Spleen (tissue), 11 donors: ENCODE measurements at regions not wholly inside any gene's neighbourhood (a gene's known extent, or its start where the extent isn't known, plus 50 kb on each side); places are given as distances from the start of the nearest gene placed in this dataset.

Experiments used
- DNase-seq: peaks from one replicate; pipeline ENCODE4 v3.0.0-alpha.2; 2020
- H3K27ac ChIP-seq, 8 donors: fragments of 200-600 bp; sonication (generic) in 7 of 8; 1 replicate in 4 of 8; 2 replicates in 4 of 8; pipeline versions ENCODE4 v1.5.0 to v1.8.0; 2016 to 2021; ENCODE audit warnings: inconsistent platforms in 4 of 8, mild to moderate bottlenecking in 4 of 8, moderate library complexity in 1 of 8
- H3K27me3 ChIP-seq, 7 donors: fragments of 200-600 bp; sonication (generic) in 6 of 7; replicated peaks in 1 of 7; 1 replicate in 4 of 7; 2 replicates in 3 of 7; pipeline versions ENCODE4 v1.5.0 to v1.8.0; 2016 to 2021; ENCODE audit warnings: inconsistent platforms in 3 of 7, mild to moderate bottlenecking in 1 of 7
- H3K36me3 ChIP-seq, 6 donors: fragments of 200-600 bp; sonication (generic) in 5 of 6; 1 replicate in 4 of 6; 2 replicates in 2 of 6; pipeline versions ENCODE4 v1.5.0 to v1.8.0; 2016 to 2021; ENCODE audit warnings: inconsistent platforms in 2 of 6
- H3K4me1 ChIP-seq, 6 donors: fragments of 200-600 bp; sonication (generic) in 5 of 6; 1 replicate in 3 of 6; 2 replicates in 3 of 6; pipeline versions ENCODE4 v1.5.0 to v1.8.0; 2016 to 2021; ENCODE audit warnings: inconsistent platforms in 3 of 6
- H3K4me3 ChIP-seq, 8 donors: fragments of 200-600 bp; sonication (generic) in 7 of 8; 1 replicate in 4 of 8; 2 replicates in 4 of 8; pipeline versions ENCODE4 v1.5.0 to v1.8.0; 2016 to 2021; ENCODE audit warnings: inconsistent platforms in 4 of 8, mild to moderate bottlenecking in 4 of 8, moderate library complexity in 2 of 8
- H3K9me3 ChIP-seq, 8 donors: fragments of 200-600 bp; sonication (generic) in 7 of 8; 1 replicate in 4 of 8; 2 replicates in 4 of 8; pipeline versions ENCODE4 v1.5.0 to v1.8.0; 2016 to 2021; ENCODE audit warnings: inconsistent platforms in 4 of 8
- POLR2A ChIP-seq, 3 donors: fragments of 450-650 bp; IDR thresholded peaks; one replicate each; pipeline ENCODE4 v1.5.1; 2017; ENCODE audit warnings: antibody characterized with exemption in 3 of 3, mild to moderate bottlenecking in 1 of 3
- POLR2AphosphoS5 ChIP-seq, 3 donors: sonication (generic); formaldehyde crosslinking; IDR thresholded peaks; one replicate each; pipeline ENCODE4 v1.5.1; 2017; ENCODE audit warnings: antibody characterized with exemption in 3 of 3
- WGBS, 5 donors: extraction: QIAGEN DNeasy Blood & Tissue Kit in 3 of 5; methylation state at CpG; one replicate each; pipeline versions ENCODE4 v1.1.5 to v1.1.7; 2013 to 2018; 5-methylcytosine and 5-hydroxymethylcytosine counted together
- intact Hi-C: fragments of 100-400 bp; cut with DNase I; formaldehyde crosslinking; loops from one replicate; pipeline ENCODE4 v1.15.0; 2023; ENCODE audit warnings: low total_unique reads
- TF ChIP-seq, protein P1 (sequence below), 11 experiments: fragments of 200-600 bp in 7 of 11; fragments of 450-650 bp in 4 of 11; sonication (generic) in 4 of 11; IDR thresholded peaks in 8 of 11; conservative IDR thresholded peaks in 3 of 11; 1 replicate in 7 of 11; 2 replicates in 4 of 11; pipeline versions ENCODE4 v1.4.0 to v1.8.0; 2016 to 2021; ENCODE audit warnings: antibody characterized with exemption in 11 of 11, inconsistent platforms in 4 of 11, mild to moderate bottlenecking in 1 of 11
- donor health status: healthy with polysubstance abuse.
- donor health status: DM: no; HTN: no; CAD: no; lungs with moderate emphysema.
- donor health status: DM: no; HTN: no; CAD: no.
- donor health status: Bipolar disorder and iron deficiency.
- donor health status: healthy.
- donor health status: DM: no; HTN: no; CAD: no.
- donor health status: DM: yes; HTN: yes; CAD: no.

DNA sequence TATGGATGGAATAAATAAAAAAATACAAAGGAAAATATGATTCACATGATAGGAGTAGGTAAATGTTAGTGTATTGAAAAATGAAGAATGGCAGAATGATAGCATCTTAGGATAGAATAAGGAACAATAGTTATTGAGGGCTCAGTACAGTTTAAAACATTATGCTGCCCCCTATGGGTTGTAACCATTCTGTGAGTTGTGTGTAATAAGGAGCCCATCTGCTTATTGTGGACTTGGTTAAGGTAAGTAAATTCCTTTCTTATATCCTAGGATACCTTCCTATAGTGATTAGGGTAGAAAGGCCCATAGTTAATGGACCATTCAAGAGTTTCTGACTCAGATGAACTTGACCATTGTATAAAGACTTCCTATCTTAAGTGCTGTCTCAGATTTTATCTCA, 195.8 kb downstream of the PDHA2 start:
- Histone ChIP-seq H3K27ac (no peak overlapping the region), H3K4me1 (no peaks in the 10 kb centered on the region), H3K4me3 (no peak overlapping the region), H3K27me3 (no peaks in the 10 kb centered on the region), H3K36me3 (no peaks in the 10 kb centered on the region), H3K9me3 (peaks cover 0 to 6% (median 0%) of the 10 kb centered on the region in 8 donors)
- intact Hi-C loops = no loop called here
- DNase-seq = no peak
- TF ChIP-seq, protein P1, sequence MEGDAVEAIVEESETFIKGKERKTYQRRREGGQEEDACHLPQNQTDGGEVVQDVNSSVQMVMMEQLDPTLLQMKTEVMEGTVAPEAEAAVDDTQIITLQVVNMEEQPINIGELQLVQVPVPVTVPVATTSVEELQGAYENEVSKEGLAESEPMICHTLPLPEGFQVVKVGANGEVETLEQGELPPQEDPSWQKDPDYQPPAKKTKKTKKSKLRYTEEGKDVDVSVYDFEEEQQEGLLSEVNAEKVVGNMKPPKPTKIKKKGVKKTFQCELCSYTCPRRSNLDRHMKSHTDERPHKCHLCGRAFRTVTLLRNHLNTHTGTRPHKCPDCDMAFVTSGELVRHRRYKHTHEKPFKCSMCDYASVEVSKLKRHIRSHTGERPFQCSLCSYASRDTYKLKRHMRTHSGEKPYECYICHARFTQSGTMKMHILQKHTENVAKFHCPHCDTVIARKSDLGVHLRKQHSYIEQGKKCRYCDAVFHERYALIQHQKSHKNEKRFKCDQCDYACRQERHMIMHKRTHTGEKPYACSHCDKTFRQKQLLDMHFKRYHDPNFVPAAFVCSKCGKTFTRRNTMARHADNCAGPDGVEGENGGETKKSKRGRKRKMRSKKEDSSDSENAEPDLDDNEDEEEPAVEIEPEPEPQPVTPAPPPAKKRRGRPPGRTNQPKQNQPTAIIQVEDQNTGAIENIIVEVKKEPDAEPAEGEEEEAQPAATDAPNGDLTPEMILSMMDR (IDR thresholded peaks at IDR 0.05 in 8 of 11, conservative IDR thresholded peaks at IDR 0.05 in 3 of 11) = peak in 2 of 11 experiments; percentile 8 to 29
- TF ChIP-seq POLR2AphosphoS5 (IDR thresholded peaks at IDR 0.05) (no peak), POLR2A (IDR thresholded peaks at IDR 0.05) (no peak)

DNA sequence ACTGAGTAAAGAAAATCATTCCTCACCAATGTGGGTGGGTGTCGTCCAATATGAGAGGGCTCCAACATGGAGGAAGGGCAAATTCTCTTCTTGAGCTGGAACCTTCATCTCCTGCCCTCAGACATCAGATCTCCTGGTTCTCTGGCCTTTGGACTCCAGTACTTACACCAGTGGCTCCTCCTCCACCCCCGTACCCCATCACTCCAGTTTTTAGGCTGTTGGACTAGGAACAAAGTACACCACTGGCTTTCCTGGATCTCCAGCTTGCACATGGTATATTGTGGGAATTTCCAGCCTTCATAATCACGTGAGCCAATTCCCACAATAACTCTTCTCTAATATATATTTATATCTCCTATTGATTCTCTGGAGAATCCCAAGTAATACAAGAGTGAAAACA, 196.9 kb downstream of the PDHA2 start:
- no peak overlapping the region for H3K27ac ChIP-seq
- no peaks in the 10 kb centered on the region for H3K36me3 ChIP-seq
- peaks cover 0 to 6% (median 0%) of the 10 kb centered on the region in 8 donors for H3K9me3 ChIP-seq
- TF ChIP-seq POLR2AphosphoS5 (IDR thresholded peaks at IDR 0.05) = no peak
- TF ChIP-seq, protein P1 (IDR thresholded peaks at IDR 0.05 in 8 of 11, conservative IDR thresholded peaks at IDR 0.05 in 3 of 11) = no peak
- TF ChIP-seq POLR2A (IDR thresholded peaks at IDR 0.05) = no peak
- 63 to 87% (median 79%) methylated on average over 3 of the region's 3 CpGs for WGBS, 5 donors
- intact Hi-C loops = no loop called here
- no peaks in the 10 kb centered on the region for H3K4me1 ChIP-seq
- no peaks in the 10 kb centered on the region for H3K27me3 ChIP-seq
- DNase-seq = no peak
- no peak overlapping the region for H3K4me3 ChIP-seq

DNA sequence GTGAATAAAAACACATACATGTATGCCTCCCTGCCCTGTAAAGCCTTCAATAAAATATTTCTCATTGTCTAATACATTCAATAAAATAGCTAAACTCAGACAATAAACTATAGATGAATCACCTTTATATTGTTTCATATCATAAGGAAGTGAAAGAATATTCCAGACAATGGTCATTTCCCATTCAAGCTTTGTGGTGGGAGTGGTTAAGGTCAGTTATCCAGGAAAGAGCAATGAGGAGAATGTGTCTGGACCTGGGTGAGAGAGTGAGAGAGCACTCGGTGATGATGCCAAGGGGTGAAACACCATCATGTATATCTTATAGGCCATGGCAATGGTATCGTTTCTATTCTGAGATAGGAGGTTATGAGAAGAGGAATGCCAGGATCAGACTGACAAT, 197.8 kb downstream of the PDHA2 start:
- intact Hi-C loops = no loop called here
- no peak overlapping the region for H3K27ac ChIP-seq
- no peak overlapping the region for H3K4me3 ChIP-seq
- no peak for DNase-seq
- WGBS, 5 donors = 79 to 96% (median 83%) methylated on average over 2 of the region's 2 CpGs
- no peaks in the 10 kb centered on the region for H3K27me3 ChIP-seq
- peaks cover 0 to 6% (median 0%) of the 10 kb centered on the region in 8 donors for H3K9me3 ChIP-seq
- H3K4me1 ChIP-seq = no peaks in the 10 kb centered on the region
- H3K36me3 ChIP-seq = no peaks in the 10 kb centered on the region
- TF ChIP-seq POLR2AphosphoS5 (IDR thresholded peaks at IDR 0.05) (no peak), POLR2A (IDR thresholded peaks at IDR 0.05) (no peak)
- TF ChIP-seq, protein P1 (IDR thresholded peaks at IDR 0.05 in 8 of 11, conservative IDR thresholded peaks at IDR 0.05 in 3 of 11) = no peak

DNA sequence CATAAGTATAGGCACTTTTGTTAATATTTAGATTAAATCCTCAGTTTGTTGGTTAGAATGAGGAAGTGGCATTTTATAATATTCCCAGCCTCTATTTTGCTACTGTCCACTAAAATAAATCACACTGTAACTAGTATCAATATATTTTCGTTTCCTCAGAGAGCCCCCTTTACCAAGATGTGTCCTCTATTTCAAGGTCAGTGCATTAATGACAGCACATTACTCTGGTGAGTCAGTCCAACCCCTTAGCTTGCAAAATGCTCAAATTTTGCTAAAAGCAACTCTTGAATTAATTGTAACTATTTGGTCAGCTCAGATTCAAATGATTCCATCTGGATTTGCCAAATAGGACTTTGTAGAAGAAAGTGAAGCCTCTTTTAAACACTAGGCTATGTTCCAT, 199.3 kb downstream of the PDHA2 start:
- intact Hi-C loops = no loop called here
- Histone ChIP-seq H3K9me3 (no peaks in the 10 kb centered on the region), H3K27ac (no peak overlapping the region), H3K4me1 (no peaks in the 10 kb centered on the region), H3K36me3 (no peaks in the 10 kb centered on the region), H3K27me3 (no peaks in the 10 kb centered on the region), H3K4me3 (no peak overlapping the region)
- TF ChIP-seq POLR2A (IDR thresholded peaks at IDR 0.05) (no peak), POLR2AphosphoS5 (IDR thresholded peaks at IDR 0.05) (no peak)
- TF ChIP-seq, protein P1 (IDR thresholded peaks at IDR 0.05 in 8 of 11, conservative IDR thresholded peaks at IDR 0.05 in 3 of 11) = no peak
- 7 to 28% (median 19%) methylated on average over 1 of the region's 1 CpG for WGBS, 5 donors
- DNase-seq = no peak
